CD4-positive, alpha-beta T cell treated with Interleukin-10 for 1 hour (primary cell): ENCODE measurements at regions not wholly inside any gene's neighbourhood (a gene's known extent, or its start where the extent isn't known, plus 50 kb on each side); places are given as distances from the start of the nearest gene placed in this dataset.

ENCODE experiments used
- DNase-seq: peaks from one replicate; pipeline ENCODE4 v3.0.0-alpha.2; 2020

GRCh38 chr9:96086936-96087571, 211.6 kb downstream of the ERCC6L2 start:
- DNase-seq = no peak

- no peak for DNase-seq
Measured at GRCh38 chr9:96085491-96086143, 210.1 kb downstream of the ERCC6L2 start.

GRCh38 chr9:96084331-96084734, 208.8 kb downstream of the ERCC6L2 start:
- no peak for DNase-seq

- DNase-seq = no peak
Measured at GRCh38 chr9:96082516-96083232, 207.2 kb downstream of the ERCC6L2 start.

GRCh38 chr9:96080364-96080763, 204.9 kb downstream of the ERCC6L2 start:
- no peak for DNase-seq

GRCh38 chr9:96079779-96080178, 204.3 kb downstream of the ERCC6L2 start:
- no peak for DNase-seq

GRCh38 chr9:96078897-96079490, 203.5 kb downstream of the ERCC6L2 start:
- no peak for DNase-seq

- DNase-seq = no peak
Measured at GRCh38 chr9:96075757-96076156, 200.3 kb downstream of the ERCC6L2 start.

- no peak for DNase-seq
Measured at GRCh38 chr9:96075111-96075510, 199.6 kb downstream of the ERCC6L2 start.

- no peak for DNase-seq
Measured at GRCh38 chr9:96073531-96074480, 198.3 kb downstream of the ERCC6L2 start.

- no peak for DNase-seq
Measured at GRCh38 chr9:96072930-96073329, 197.4 kb downstream of the ERCC6L2 start.

- no peak for DNase-seq
Measured at GRCh38 chr9:96071815-96072124, 196.3 kb downstream of the ERCC6L2 start.

- DNase-seq = peak; percentile 11
Measured at GRCh38 chr9:96071076-96071814, 195.8 kb downstream of the ERCC6L2 start.

GRCh38 chr9:96069629-96070220, 194.2 kb downstream of the ERCC6L2 start:
- DNase-seq = no peak

GRCh38 chr9:96068511-96068910, 193.0 kb downstream of the ERCC6L2 start:
- DNase-seq = no peak

GRCh38 chr9:96067600-96067999, 192.1 kb downstream of the ERCC6L2 start:
- DNase-seq = no peak

GRCh38 chr9:96067004-96067403, 191.5 kb downstream of the ERCC6L2 start:
- DNase-seq = no peak

GRCh38 chr9:96065482-96066251, 190.2 kb downstream of the ERCC6L2 start:
- no peak for DNase-seq

GRCh38 chr9:96064826-96065481, 189.5 kb downstream of the ERCC6L2 start:
- no peak for DNase-seq

GRCh38 chr9:96062854-96063253, 187.4 kb downstream of the ERCC6L2 start:
- DNase-seq = no peak
